ENCODE measurements at regions not wholly inside any gene's neighbourhood (a gene's known extent, or its start where the extent isn't known, plus 50 kb on each side); places are given as distances from the start of the nearest gene placed in this dataset.

GRCh38 chr6:50989123-50989522 is 170.5 kb downstream of the TFAP2B start:
- H3K27me3 ChIP-seq (ENCODE audit: low read length), result no peaks in the 10 kb centered on the region
- H3K36me3 ChIP-seq (ENCODE audit: low read length), result no peaks in the 10 kb centered on the region
- no peak overlapping the region for H3K27ac ChIP-seq (ENCODE audit: low read depth, low read length)
- no peaks in the 10 kb centered on the region for H3K79me2 ChIP-seq (ENCODE audit: insufficient read depth, low read length)
- no peak overlapping the region for H3K4me2 ChIP-seq (ENCODE audit: low read depth, low read length, poor library complexity, severe bottlenecking)
- 0 out of 2 replicates have a peak, but pooled peaks cover 5% of the 10 kb centered on the region for H3K9me2 ChIP-seq (replicated peaks; ENCODE audit: insufficient read depth, low read length)
- no peaks in the 10 kb centered on the region for H3K9me3 ChIP-seq (ENCODE audit: insufficient read depth, low read length)
- no peak overlapping the region for H2AFZ ChIP-seq (ENCODE audit: low read depth, low read length, severe bottlenecking)
- TF ChIP-seq EZH2phosphoT487 (conservative IDR thresholded peaks at IDR 0.05; ENCODE audit: low read length) (no peak), CTCF (IDR thresholded peaks at IDR 0.05; ENCODE audit: insufficient read depth, low read length, poor library complexity, severe bottlenecking) (no peak)
- no peak overlapping the region for H3K4me3 ChIP-seq (ENCODE audit: insufficient read depth, low read length, poor library complexity, severe bottlenecking)
- no peak overlapping the region for H3K9ac ChIP-seq (ENCODE audit: low read length)
- H4K20me1 ChIP-seq (ENCODE audit: low read depth, low read length), result no peaks in the 10 kb centered on the region
- H3F3A ChIP-seq (ENCODE audit: insufficient read depth), result no peaks in the 10 kb centered on the region

GRCh38 chr6:50990750-50991446 is 172.2 kb downstream of the TFAP2B start:
- no peak overlapping the region for H3K4me2 ChIP-seq (ENCODE audit: low read depth, low read length, poor library complexity, severe bottlenecking)
- TF ChIP-seq EZH2phosphoT487 (conservative IDR thresholded peaks at IDR 0.05; ENCODE audit: low read length) (no peak), CTCF (IDR thresholded peaks at IDR 0.05; ENCODE audit: insufficient read depth, low read length, poor library complexity, severe bottlenecking) (no peak)
- H3K9me3 ChIP-seq (ENCODE audit: insufficient read depth, low read length), result no peaks in the 10 kb centered on the region
- H3K4me3 ChIP-seq (ENCODE audit: insufficient read depth, low read length, poor library complexity, severe bottlenecking), result no peak overlapping the region
- H3K36me3 ChIP-seq (ENCODE audit: low read length), result no peaks in the 10 kb centered on the region
- 0 out of 2 replicates have a peak, but pooled peaks cover 5% of the 10 kb centered on the region for H3K9me2 ChIP-seq (replicated peaks; ENCODE audit: insufficient read depth, low read length)
- H3K27ac ChIP-seq (ENCODE audit: low read depth, low read length), result no peak overlapping the region
- H4K20me1 ChIP-seq (ENCODE audit: low read depth, low read length), result no peaks in the 10 kb centered on the region
- H3K79me2 ChIP-seq (ENCODE audit: insufficient read depth, low read length), result no peaks in the 10 kb centered on the region
- H3K9ac ChIP-seq (ENCODE audit: low read length), result no peak overlapping the region
- H2AFZ ChIP-seq (ENCODE audit: low read depth, low read length, severe bottlenecking), result no peak overlapping the region
- H3K27me3 ChIP-seq (ENCODE audit: low read length), result no peaks in the 10 kb centered on the region
- no peaks in the 10 kb centered on the region for H3F3A ChIP-seq (ENCODE audit: insufficient read depth)

- no peak overlapping the region for H3K9ac ChIP-seq (ENCODE audit: low read length)
- TF ChIP-seq CTCF (IDR thresholded peaks at IDR 0.05; ENCODE audit: insufficient read depth, low read length, poor library complexity, severe bottlenecking) (no peak), EZH2phosphoT487 (conservative IDR thresholded peaks at IDR 0.05; ENCODE audit: low read length) (no peak)
- no peak overlapping the region for H3K4me2 ChIP-seq (ENCODE audit: low read depth, low read length, poor library complexity, severe bottlenecking)
- 0 out of 2 replicates have a peak, but pooled peaks cover 5% of the 10 kb centered on the region for H3K9me2 ChIP-seq (replicated peaks; ENCODE audit: insufficient read depth, low read length)
- no peaks in the 10 kb centered on the region for H3K9me3 ChIP-seq (ENCODE audit: insufficient read depth, low read length)
- no peaks in the 10 kb centered on the region for H3F3A ChIP-seq (ENCODE audit: insufficient read depth)
- no peak overlapping the region for H2AFZ ChIP-seq (ENCODE audit: low read depth, low read length, severe bottlenecking)
- no peaks in the 10 kb centered on the region for H3K27me3 ChIP-seq (ENCODE audit: low read length)
- no peak overlapping the region for H3K4me3 ChIP-seq (ENCODE audit: insufficient read depth, low read length, poor library complexity, severe bottlenecking)
- H3K27ac ChIP-seq (ENCODE audit: low read depth, low read length), result no peak overlapping the region
- no peaks in the 10 kb centered on the region for H3K36me3 ChIP-seq (ENCODE audit: low read length)
- no peaks in the 10 kb centered on the region for H4K20me1 ChIP-seq (ENCODE audit: low read depth, low read length)
- H3K79me2 ChIP-seq (ENCODE audit: insufficient read depth, low read length), result no peaks in the 10 kb centered on the region
Observed at GRCh38 chr6:50992232-50992631, 173.6 kb downstream of the TFAP2B start.
